ENCODE measurements at regions not wholly inside any gene's neighbourhood (a gene's known extent, or its start where the extent isn't known, plus 50 kb on each side); places are given as distances from the start of the nearest gene placed in this dataset.

DNA sequence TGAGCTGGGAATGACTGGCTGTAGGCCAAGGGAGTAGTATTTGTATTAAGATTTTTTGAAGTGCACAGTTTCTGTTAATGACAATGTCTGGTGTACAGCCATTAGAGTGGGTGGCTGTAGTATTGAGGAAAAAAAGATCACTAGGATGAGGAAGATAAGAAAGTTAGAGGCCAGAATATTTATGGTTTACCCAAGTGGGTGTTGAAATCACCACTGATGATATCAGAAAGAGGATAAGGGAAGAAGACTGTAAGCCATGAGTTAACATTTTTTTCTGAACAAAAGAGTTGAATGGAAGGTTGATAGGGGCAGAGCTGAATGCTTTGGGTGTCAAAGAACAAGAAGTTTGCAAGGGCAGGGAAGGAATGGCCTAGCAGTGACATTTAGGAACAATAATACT, 104.7 kb downstream of the PRDM13 start:
- RAD21 ChIA-PET (ENCODE audit: low non-redundant PET in 1 of 2, low total read pairs in 2 of 2, uncharacterized antibody in 2 of 2, unreplicated experiment in 2 of 2) = no interaction called here
- TF ChIP-seq, protein P1, sequence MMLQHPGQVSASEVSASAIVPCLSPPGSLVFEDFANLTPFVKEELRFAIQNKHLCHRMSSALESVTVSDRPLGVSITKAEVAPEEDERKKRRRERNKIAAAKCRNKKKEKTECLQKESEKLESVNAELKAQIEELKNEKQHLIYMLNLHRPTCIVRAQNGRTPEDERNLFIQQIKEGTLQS (IDR thresholded peaks at IDR 0.05) = no peak
- TF ChIP-seq EGR1 (IDR thresholded peaks at IDR 0.05; ENCODE audit: low read depth) = no peak
- no peak for TF ChIP-seq FOSL1 (IDR thresholded peaks at IDR 0.05; ENCODE audit: low read depth)
- no peak for TF ChIP-seq POLR2AphosphoS5 (IDR thresholded peaks at IDR 0.05; ENCODE audit: low read depth, low read length)
- TF ChIP-seq RAD21 (IDR thresholded peaks at IDR 0.05; ENCODE audit: low read depth) = no peak
- TF ChIP-seq ZFX (IDR thresholded peaks at IDR 0.05) = no peak
- no peak for TF ChIP-seq ELF1 (IDR thresholded peaks at IDR 0.05; ENCODE audit: borderline replicate concordance, low read depth)
- TF ChIP-seq SRF (IDR thresholded peaks at IDR 0.05; ENCODE audit: low read depth) = no peak
- TF ChIP-seq, protein P2, sequence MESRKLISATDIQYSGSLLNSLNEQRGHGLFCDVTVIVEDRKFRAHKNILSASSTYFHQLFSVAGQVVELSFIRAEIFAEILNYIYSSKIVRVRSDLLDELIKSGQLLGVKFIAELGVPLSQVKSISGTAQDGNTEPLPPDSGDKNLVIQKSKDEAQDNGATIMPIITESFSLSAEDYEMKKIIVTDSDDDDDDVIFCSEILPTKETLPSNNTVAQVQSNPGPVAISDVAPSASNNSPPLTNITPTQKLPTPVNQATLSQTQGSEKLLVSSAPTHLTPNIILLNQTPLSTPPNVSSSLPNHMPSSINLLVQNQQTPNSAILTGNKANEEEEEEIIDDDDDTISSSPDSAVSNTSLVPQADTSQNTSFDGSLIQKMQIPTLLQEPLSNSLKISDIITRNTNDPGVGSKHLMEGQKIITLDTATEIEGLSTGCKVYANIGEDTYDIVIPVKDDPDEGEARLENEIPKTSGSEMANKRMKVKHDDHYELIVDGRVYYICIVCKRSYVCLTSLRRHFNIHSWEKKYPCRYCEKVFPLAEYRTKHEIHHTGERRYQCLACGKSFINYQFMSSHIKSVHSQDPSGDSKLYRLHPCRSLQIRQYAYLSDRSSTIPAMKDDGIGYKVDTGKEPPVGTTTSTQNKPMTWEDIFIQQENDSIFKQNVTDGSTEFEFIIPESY (IDR thresholded peaks at IDR 0.05; ENCODE audit: extremely low read depth, insufficient replicate concordance, low read length) = no peak
- TF ChIP-seq SP1 (IDR thresholded peaks at IDR 0.05; ENCODE audit: low read depth) = no peak
- no peak for TF ChIP-seq EZH2 (IDR thresholded peaks at IDR 0.05)
- TF ChIP-seq, protein P3, sequence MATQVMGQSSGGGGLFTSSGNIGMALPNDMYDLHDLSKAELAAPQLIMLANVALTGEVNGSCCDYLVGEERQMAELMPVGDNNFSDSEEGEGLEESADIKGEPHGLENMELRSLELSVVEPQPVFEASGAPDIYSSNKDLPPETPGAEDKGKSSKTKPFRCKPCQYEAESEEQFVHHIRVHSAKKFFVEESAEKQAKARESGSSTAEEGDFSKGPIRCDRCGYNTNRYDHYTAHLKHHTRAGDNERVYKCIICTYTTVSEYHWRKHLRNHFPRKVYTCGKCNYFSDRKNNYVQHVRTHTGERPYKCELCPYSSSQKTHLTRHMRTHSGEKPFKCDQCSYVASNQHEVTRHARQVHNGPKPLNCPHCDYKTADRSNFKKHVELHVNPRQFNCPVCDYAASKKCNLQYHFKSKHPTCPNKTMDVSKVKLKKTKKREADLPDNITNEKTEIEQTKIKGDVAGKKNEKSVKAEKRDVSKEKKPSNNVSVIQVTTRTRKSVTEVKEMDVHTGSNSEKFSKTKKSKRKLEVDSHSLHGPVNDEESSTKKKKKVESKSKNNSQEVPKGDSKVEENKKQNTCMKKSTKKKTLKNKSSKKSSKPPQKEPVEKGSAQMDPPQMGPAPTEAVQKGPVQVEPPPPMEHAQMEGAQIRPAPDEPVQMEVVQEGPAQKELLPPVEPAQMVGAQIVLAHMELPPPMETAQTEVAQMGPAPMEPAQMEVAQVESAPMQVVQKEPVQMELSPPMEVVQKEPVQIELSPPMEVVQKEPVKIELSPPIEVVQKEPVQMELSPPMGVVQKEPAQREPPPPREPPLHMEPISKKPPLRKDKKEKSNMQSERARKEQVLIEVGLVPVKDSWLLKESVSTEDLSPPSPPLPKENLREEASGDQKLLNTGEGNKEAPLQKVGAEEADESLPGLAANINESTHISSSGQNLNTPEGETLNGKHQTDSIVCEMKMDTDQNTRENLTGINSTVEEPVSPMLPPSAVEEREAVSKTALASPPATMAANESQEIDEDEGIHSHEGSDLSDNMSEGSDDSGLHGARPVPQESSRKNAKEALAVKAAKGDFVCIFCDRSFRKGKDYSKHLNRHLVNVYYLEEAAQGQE (IDR thresholded peaks at IDR 0.05; ENCODE audit: low read depth) = no peak
- no peak for TF ChIP-seq POLR2A (IDR thresholded peaks at IDR 0.05; ENCODE audit: borderline replicate concordance, extremely low read depth, insufficient read depth, insufficient read length)
- no peak for TF ChIP-seq TCF7L2 (IDR thresholded peaks at IDR 0.05; ENCODE audit: borderline replicate concordance, extremely low read depth, insufficient read depth, insufficient read length)
- H3K27ac ChIP-seq (ENCODE audit: low read depth, low read length) = no peak overlapping the region
- H2AFZ ChIP-seq (ENCODE audit: low read depth, low read length, poor library complexity, severe bottlenecking) = no peak overlapping the region
- POLR2A ChIA-PET = no interaction called here
- H3K4me3 ChIP-seq (replicated peaks in 1 of 2; ENCODE audit: low read depth in 1 of 2, low read length in 2 of 2) = no peak overlapping the region
- H4K20me1 ChIP-seq (ENCODE audit: insufficient read depth) = no peaks in the 10 kb centered on the region
- no peaks in the 10 kb centered on the region for H3K79me2 ChIP-seq (ENCODE audit: insufficient read depth, low read length)
- DNase-seq (ENCODE audit: low read depth, low spot score) (no peak), ATAC-seq (no peak)
- CTCF ChIA-PET = no interaction called here
- no peak overlapping the region for H3K4me2 ChIP-seq (ENCODE audit: low read length)
- no peak overlapping the region for H3K9ac ChIP-seq (ENCODE audit: low read length)
- no TSS peak for BruUV-seq (replicated peaks)
- H3K27me3 ChIP-seq (ENCODE audit: insufficient read depth, low read length) = no peaks in the 10 kb centered on the region
- intact Hi-C loops (cut with micrococcal nuclease) = no loop called here
- H3K36me3 ChIP-seq (ENCODE audit: control insufficient read depth in 1 of 2, insufficient read depth in 2 of 2, low read length in 2 of 2) = no peaks in the 10 kb centered on the region
- H3K9me2 ChIP-seq (ENCODE audit: insufficient read depth) = no peaks in the 10 kb centered on the region
- no peaks in the 10 kb centered on the region; a peak in 1 of 4 replicates for H3K9me3 ChIP-seq (ENCODE audit: control insufficient read depth in 1 of 2, insufficient read depth in 1 of 2, low read depth in 1 of 2, low read length in 2 of 2)
- H3K4me1 ChIP-seq (ENCODE audit: control insufficient read depth in 1 of 2, insufficient read depth in 2 of 2, low read length in 2 of 2) = no peaks in the 10 kb centered on the region

Measured in HCT116 (cell line).